ENCODE measurements at regions not wholly inside any gene's neighbourhood (a gene's known extent, or its start where the extent isn't known, plus 50 kb on each side); places are given as distances from the start of the nearest gene placed in this dataset.

DNA sequence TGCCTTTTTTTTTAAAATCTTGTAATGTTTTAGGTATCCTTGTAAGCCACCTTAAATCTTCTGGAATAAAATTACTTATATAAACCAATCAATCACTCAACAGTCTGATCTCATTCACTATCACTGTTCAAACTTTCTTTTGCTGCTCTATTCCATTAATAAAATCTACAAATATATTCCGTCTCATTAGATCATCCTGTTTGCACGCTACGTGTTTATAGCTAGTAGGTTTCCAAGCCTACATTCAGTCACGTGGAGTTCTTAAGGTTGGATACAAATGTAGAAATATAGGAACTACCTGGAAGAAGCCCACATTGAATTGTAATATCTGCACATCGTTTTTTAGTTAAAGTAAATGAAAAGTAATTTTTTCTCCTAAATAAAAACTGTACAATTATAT, 274.8 kb upstream of the CNTN4 start:
- no peak overlapping the region for H3K4me3 ChIP-seq
- no peaks in the 10 kb centered on the region for H3K9me3 ChIP-seq
- H3K4me1 ChIP-seq, result no peaks in the 10 kb centered on the region
- TF ChIP-seq CTCF (IDR thresholded peaks at IDR 0.05), result no peak
- TF ChIP-seq POLR2A (IDR thresholded peaks at IDR 0.05), result no peak
- 54% methylated on average over 5 of the region's 5 CpGs for WGBS (ENCODE audit: insufficient coverage, low coverage, low lambda C conversion rate, missing lambda C conversion rate)
- ATAC-seq (no peak), DNase-seq (no peak)
- intact Hi-C loops (cut with DNase I), result no loop called here
- no peaks in the 10 kb centered on the region for H3K27me3 ChIP-seq
- no peak overlapping the region for H3K27ac ChIP-seq
- H3K36me3 ChIP-seq, result no peaks in the 10 kb centered on the region

DNA sequence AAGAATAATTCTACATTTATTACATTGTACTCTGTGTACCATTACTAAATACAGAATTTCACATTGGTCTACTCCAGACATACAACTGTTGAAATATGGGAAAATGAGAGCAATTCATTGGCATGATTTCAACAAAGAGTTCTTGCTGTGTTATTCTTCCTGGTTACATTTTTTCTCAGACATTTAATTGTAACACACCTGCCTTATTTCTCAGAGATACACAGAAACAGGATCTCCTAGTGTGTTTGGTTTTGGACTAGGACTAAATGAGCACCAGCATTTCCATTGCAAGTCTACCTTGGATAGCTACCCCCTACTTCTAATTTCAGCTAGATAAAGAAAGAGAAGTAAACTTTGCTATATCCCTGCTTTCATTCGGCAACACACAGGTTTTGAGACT, 274.3 kb upstream of the CNTN4 start:
- intact Hi-C loops (cut with DNase I), result no loop called here
- WGBS (ENCODE audit: insufficient coverage, low coverage, low lambda C conversion rate, missing lambda C conversion rate), result 57% methylated on average over 1 of the region's 1 CpG
- no peak overlapping the region for H3K27ac ChIP-seq
- TF ChIP-seq CTCF (IDR thresholded peaks at IDR 0.05) (no peak), POLR2A (IDR thresholded peaks at IDR 0.05) (no peak)
- H3K4me1 ChIP-seq, result no peaks in the 10 kb centered on the region
- ATAC-seq (no peak), DNase-seq (no peak)
- no peaks in the 10 kb centered on the region for H3K36me3 ChIP-seq
- H3K4me3 ChIP-seq, result no peak overlapping the region
- H3K9me3 ChIP-seq, result no peaks in the 10 kb centered on the region
- no peaks in the 10 kb centered on the region for H3K27me3 ChIP-seq

DNA sequence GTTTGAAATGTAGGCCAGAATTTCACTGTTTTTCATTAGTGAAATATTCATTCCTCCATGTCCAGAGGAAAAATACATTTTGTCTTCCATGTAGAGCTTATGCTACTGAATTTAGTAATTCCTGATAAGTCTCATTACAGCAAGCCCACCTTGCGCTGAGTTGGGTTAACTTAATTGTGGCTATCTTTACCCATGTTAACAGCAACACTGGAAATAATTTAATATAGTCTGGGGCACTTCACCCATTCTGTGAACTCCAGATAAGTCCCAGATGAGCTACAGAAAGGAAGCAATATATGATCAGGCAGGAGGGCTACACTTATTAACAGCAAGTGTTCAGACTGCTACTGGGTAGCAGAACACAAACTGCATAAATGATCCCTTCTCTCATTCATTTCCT, 270.1 kb upstream of the CNTN4 start:
- Histone ChIP-seq H3K27me3 (no peaks in the 10 kb centered on the region), H3K36me3 (no peaks in the 10 kb centered on the region), H3K4me1 (no peaks in the 10 kb centered on the region), H3K27ac (no peak overlapping the region), H3K9me3 (no peaks in the 10 kb centered on the region), H3K4me3 (no peak overlapping the region)
- no peak for TF ChIP-seq POLR2A (IDR thresholded peaks at IDR 0.05)
- TF ChIP-seq CTCF (IDR thresholded peaks at IDR 0.05), result no peak
- intact Hi-C loops (cut with DNase I), result no loop called here
- WGBS (ENCODE audit: insufficient coverage, low coverage, low lambda C conversion rate, missing lambda C conversion rate), result 100% methylated on average over 1 of the region's 1 CpG
- ATAC-seq (no peak), DNase-seq (no peak)

GRCh38 chr3:1830851-1831250, 267.8 kb upstream of the CNTN4 start:
- Histone ChIP-seq H3K4me3 (no peak overlapping the region), H3K36me3 (no peaks in the 10 kb centered on the region), H3K27me3 (no peaks in the 10 kb centered on the region), H3K27ac (no peak overlapping the region), H3K4me1 (no peaks in the 10 kb centered on the region), H3K9me3 (no peaks in the 10 kb centered on the region)
- DNase-seq (no peak), ATAC-seq (no peak)
- intact Hi-C loops (cut with DNase I), result no loop called here
- 35% methylated on average over 3 of the region's 3 CpGs for WGBS (ENCODE audit: insufficient coverage, low coverage, low lambda C conversion rate, missing lambda C conversion rate)
- no peak for TF ChIP-seq POLR2A (IDR thresholded peaks at IDR 0.05)
- no peak for TF ChIP-seq CTCF (IDR thresholded peaks at IDR 0.05)

DNA sequence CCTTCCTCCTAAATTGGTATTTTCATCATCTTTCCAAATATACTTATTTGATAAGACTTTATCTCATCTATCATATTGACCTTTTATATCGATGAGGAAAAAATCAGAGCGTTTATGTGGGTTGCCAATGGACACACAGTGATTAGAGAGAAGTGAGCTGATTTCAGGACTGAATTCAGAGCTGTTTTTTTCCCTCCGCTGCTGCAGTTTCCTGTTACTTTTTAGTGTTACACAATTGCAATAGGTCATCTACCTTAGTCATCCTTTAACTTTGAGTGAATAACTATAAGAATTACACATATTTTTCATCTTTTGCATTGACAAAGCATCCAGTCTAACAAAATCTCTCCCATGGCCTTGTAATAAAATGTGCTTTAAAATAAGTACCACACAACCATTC, 266.3 kb upstream of the CNTN4 start:
- Histone ChIP-seq H3K4me3 (no peak overlapping the region), H3K9me3 (no peaks in the 10 kb centered on the region), H3K27me3 (no peaks in the 10 kb centered on the region), H3K36me3 (no peaks in the 10 kb centered on the region), H3K27ac (no peak overlapping the region), H3K4me1 (no peaks in the 10 kb centered on the region)
- intact Hi-C loops (cut with DNase I), result no loop called here
- no peak for DNase-seq
- TF ChIP-seq POLR2A (IDR thresholded peaks at IDR 0.05), result no peak
- TF ChIP-seq CTCF (IDR thresholded peaks at IDR 0.05), result no peak
- ATAC-seq, result no peak
- 44% methylated on average over 3 of the region's 3 CpGs for WGBS (ENCODE audit: insufficient coverage, low coverage, low lambda C conversion rate, missing lambda C conversion rate)

Measured in right lobe of liver (tissue), 6 donors.